Endothelial cell of umbilical vein (primary cell): ENCODE measurements at regions not wholly inside any gene's neighbourhood (a gene's known extent, or its start where the extent isn't known, plus 50 kb on each side); places are given as distances from the start of the nearest gene placed in this dataset.

Source experiments
- BruUV-seq: library from RNA; stranded (reverse); fragments of 400-500 nt; replicated peaks from 2 replicates; lab custom pipeline; 2021; lab: Mats Ljungman, UMichigan
- CTCF ChIA-PET: fragments of 300-600, 350-600 bp; sonication (Branson Sonifier 250); formaldehyde crosslinking; loops from one replicate; lab custom pipeline; 2021; ENCODE audit warnings: antibody characterized with exemption, inconsistent platforms; lab: Charles Lee
- POLR2A ChIA-PET: fragments of 300-600, 350-600 bp; sonication (Branson Sonifier 250); formaldehyde crosslinking; loops from one replicate; lab custom pipeline; 2021; ENCODE audit warnings: antibody characterized with exemption, inconsistent platforms; lab: Charles Lee
- DNase-seq: peaks from one replicate; pipeline ENCODE4 v3.0.0-alpha.2; 2011; ENCODE audit warnings: low read depth, low spot score
- FAIRE-seq: peaks from 2 replicates; lab custom pipeline; 2011; peaks lifted over from hg19 to GRCh38; lab: Jason Lieb, UNC
- H2AFZ ChIP-seq: 2 replicates; pipeline ENCODE4 v1.6.0; 2012; ENCODE audit warnings: low read depth, low read length, control low read depth, inconsistent platforms
- H3K27ac ChIP-seq: 2 replicates; pipeline ENCODE4 v1.5.1; 2011; ENCODE audit warnings: low read depth, mild to moderate bottlenecking, control low read depth, low read length, moderate library complexity; ENCODE audit not compliant: insufficient read depth
- H3K27me3 ChIP-seq, 2 experiments: 2 replicates each; pipeline versions ENCODE4 v1.6.0 to v1.6.1; 2011; ENCODE audit warnings: low read length in 2 of 2, mixed read lengths in 1 of 2; ENCODE audit not compliant: control insufficient read depth in 2 of 2, insufficient read depth in 2 of 2
- H3K36me3 ChIP-seq, 2 experiments: 2 replicates in 1 of 2; 3 replicates in 1 of 2; pipeline ENCODE4 v1.5.1; 2011; ENCODE audit warnings: low read length in 2 of 2, mild to moderate bottlenecking in 1 of 2, moderate library complexity in 1 of 2; ENCODE audit not compliant: control insufficient read depth in 2 of 2, insufficient read depth in 2 of 2; ENCODE audit errors: extremely low read depth in 1 of 2
- H3K4me1 ChIP-seq: 3 replicates; pipeline ENCODE4 v1.5.1; 2011; ENCODE audit warnings: mild to moderate bottlenecking, low read length; ENCODE audit not compliant: control insufficient read depth, insufficient read depth; ENCODE audit errors: extremely low read depth
- H3K4me2 ChIP-seq: 2 replicates; pipeline ENCODE4 v1.6.1; 2011; ENCODE audit warnings: low read length, control low read depth, mixed read lengths; ENCODE audit not compliant: insufficient read depth
- H3K4me3 ChIP-seq, 3 experiments: fragments of 200-600 bp in 1 of 3; sonication (generic), shearing (Covaris generic) in 1 of 3; replicated peaks in 1 of 3; 2 replicates each; pipeline ENCODE4 v1.5.1; 2011 to 2016; ENCODE audit warnings: control low read depth in 3 of 3, low read length in 3 of 3, mild to moderate bottlenecking in 2 of 3, inconsistent platforms in 1 of 3, low read depth in 1 of 3, moderate library complexity in 1 of 3; ENCODE audit not compliant: insufficient read depth in 1 of 3
- H3K79me2 ChIP-seq: 2 replicates; pipeline ENCODE4 v1.6.0; 2012; ENCODE audit warnings: low read length, inconsistent platforms; ENCODE audit not compliant: control insufficient read depth, insufficient read depth
- H3K9ac ChIP-seq: replicated peaks from 2 replicates; pipeline ENCODE3; 2011; ENCODE audit warnings: low read length, control low read depth; ENCODE audit not compliant: insufficient read depth; ENCODE audit errors: extremely low read depth
- H3K9me1 ChIP-seq: replicated peaks from 3 replicates; pipeline ENCODE4 v1.6.0; 2011; ENCODE audit warnings: mild to moderate bottlenecking, low read length; ENCODE audit not compliant: control insufficient read depth, insufficient read depth; ENCODE audit errors: extremely low read depth
- H3K9me3 ChIP-seq: replicated peaks from 2 replicates; pipeline ENCODE4 v1.5.1; 2012; ENCODE audit warnings: low read length, inconsistent platforms; ENCODE audit not compliant: control insufficient read depth, insufficient read depth
- H4K20me1 ChIP-seq: replicated peaks from 2 replicates; pipeline ENCODE3; 2011; ENCODE audit warnings: mild to moderate bottlenecking, low read length; ENCODE audit not compliant: control insufficient read depth, insufficient read depth; ENCODE audit errors: extremely low read depth
- CTCF ChIP-seq, 2 donors: IDR thresholded peaks; 1 replicate in 1 of 2; 2 replicates in 1 of 2; pipeline ENCODE4 v1.5.1; 2011; ENCODE audit warnings: low read length in 2 of 2, mild to moderate bottlenecking in 2 of 2, moderate library complexity in 2 of 2, control low read depth in 1 of 2, inconsistent platforms in 1 of 2, low read depth in 1 of 2; ENCODE audit not compliant: insufficient read depth in 1 of 2; ENCODE audit errors: extremely low read depth in 1 of 2
- EZH2 ChIP-seq: IDR thresholded peaks from 2 replicates; pipeline ENCODE4 v1.6.1; 2012; ENCODE audit warnings: borderline replicate concordance, low read depth, mild to moderate bottlenecking, moderate library complexity, low read length, inconsistent platforms; ENCODE audit not compliant: severe bottlenecking
- FOS ChIP-seq: IDR thresholded peaks from 2 replicates; pipeline ENCODE4 v1.6.1; 2011; ENCODE audit warnings: mild to moderate bottlenecking, low read length, moderate library complexity, borderline replicate concordance; ENCODE audit not compliant: insufficient read depth
- GATA2 ChIP-seq: IDR thresholded peaks from 2 replicates; pipeline ENCODE4 v1.7.0; 2011; ENCODE audit warnings: low read depth, mild to moderate bottlenecking, moderate library complexity, mixed read lengths, low read length; ENCODE audit not compliant: insufficient read length, insufficient read depth
- JUN ChIP-seq: IDR thresholded peaks from 2 replicates; pipeline ENCODE4 v1.6.1; 2011; ENCODE audit warnings: borderline replicate concordance, low read depth; ENCODE audit not compliant: insufficient read length, insufficient read depth
- dilution Hi-C: fragments of 300-500 bp; cut with MboI; formaldehyde crosslinking; loops from one replicate; pipeline ENCODE4 v1.15.0; 2019; ENCODE audit warnings: low sequenced_read_pairs; ENCODE audit not compliant: extremely low pct_ligation_motif_present
- intact Hi-C: fragments of 100-400 bp; cut with micrococcal nuclease; formaldehyde crosslinking; loops from one replicate; pipeline ENCODE4 v1.10.0; 2022

GRCh38 chr6:141688916-141689315 lies 443.8 kb upstream of the GJE1 start:
- Histone ChIP-seq H3K9me3 (no peaks in the 10 kb centered on the region), H3K9ac (no peak overlapping the region), H3K36me3 (no peaks in the 10 kb centered on the region), H3K27me3 (no peaks in the 10 kb centered on the region), H3K4me1 (no peaks in the 10 kb centered on the region), H3K4me2 (no peak overlapping the region), H4K20me1 (no peaks in the 10 kb centered on the region), H3K27ac (no peak overlapping the region), H2AFZ (no peak overlapping the region), H3K79me2 (no peaks in the 10 kb centered on the region), H3K9me1 (no peaks in the 10 kb centered on the region), H3K4me3 (no peak overlapping the region)
- DNase-seq (no peak), FAIRE-seq (no peak)
- intact Hi-C loops (no loop called here), dilution Hi-C loops (no loop called here)
- ChIA-PET POLR2A (no interaction called here), CTCF (no interaction called here)
- BruUV-seq = no TSS peak
- TF ChIP-seq EZH2 (no peak), FOS (no peak), JUN (no peak), CTCF (IDR thresholded peaks at IDR 0.05; ENCODE audit: extremely low read depth in 1 of 2, insufficient read depth in 1 of 2, low read depth in 1 of 2, low read length in 2 of 2) (no peak)

- ChIA-PET CTCF (interaction anchor here (1.2 to 3.6 kb wide), 3 partner anchors 10 to 12 kb away, joined by 3 to 17 read pairs (median 4); no protein-coding TSS in a partner anchor), POLR2A (no interaction called here)
- DNase-seq (no peak), FAIRE-seq (no peak)
- Histone ChIP-seq H3K9ac (no peak overlapping the region), H3K4me2 (no peak overlapping the region), H3K79me2 (no peaks in the 10 kb centered on the region), H4K20me1 (no peaks in the 10 kb centered on the region), H3K9me1 (no peaks in the 10 kb centered on the region), H3K36me3 (no peaks in the 10 kb centered on the region), H3K27ac (no peak overlapping the region), H2AFZ (no peak overlapping the region), H3K4me1 (no peaks in the 10 kb centered on the region), H3K9me3 (no peaks in the 10 kb centered on the region), H3K4me3 (no peak overlapping the region), H3K27me3 (no peaks in the 10 kb centered on the region)
- no TSS peak for BruUV-seq
- TF ChIP-seq GATA2 = no peak
- TF ChIP-seq CTCF (IDR thresholded peaks at IDR 0.05; ENCODE audit: extremely low read depth in 1 of 2, insufficient read depth in 1 of 2, low read depth in 1 of 2, low read length in 2 of 2) = no peak
- intact Hi-C loops = no loop called here
- dilution Hi-C loops = no loop called here
These were observed 447.3 kb upstream of the GJE1 start for GRCh38 chr6:141685416-141685815.
